GM21360 (cell line): ENCODE measurements at regions not wholly inside any gene's neighbourhood (a gene's known extent, or its start where the extent isn't known, plus 50 kb on each side); places are given as distances from the start of the nearest gene placed in this dataset.

Source experiments
- ATAC-seq: cut with Tn5 transposase; IDR thresholded peaks from one replicate; pipeline ENCODE4 v1.9.1; 2021; ENCODE audit warnings: mild to moderate bottlenecking, moderate library complexity; ENCODE audit not compliant: unreplicated experiment

- ATAC-seq = no peak
Observed at GRCh38 chr5:128876569-128877382, 88.5 kb upstream of the SLC27A6 start.

DNA sequence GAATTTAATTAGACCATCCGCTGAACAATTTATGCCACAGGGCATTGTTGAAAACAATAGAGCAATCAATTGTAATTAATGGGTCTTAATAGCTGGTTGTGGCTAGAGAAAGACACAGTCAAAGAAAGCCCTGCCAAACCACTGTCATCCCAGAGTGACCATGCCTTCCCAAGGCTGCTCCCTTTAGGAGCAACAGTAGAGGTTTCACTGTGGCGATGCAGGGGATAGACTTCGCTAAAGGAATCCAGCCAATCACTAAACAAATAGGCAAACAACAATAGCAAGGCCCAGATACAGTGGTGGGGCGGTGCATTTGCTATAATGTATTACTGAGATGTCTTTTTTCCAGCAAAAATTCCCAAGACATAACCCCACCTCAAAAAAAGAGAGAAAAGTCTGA is 87.8 kb upstream of the SLC27A6 start:
- ATAC-seq = no peak

- no peak for ATAC-seq
Observed at GRCh38 chr5:128881502-128882018, 83.7 kb upstream of the SLC27A6 start.

GRCh38 chr5:128885649-128886255 is 79.5 kb upstream of the SLC27A6 start:
- no peak for ATAC-seq

DNA sequence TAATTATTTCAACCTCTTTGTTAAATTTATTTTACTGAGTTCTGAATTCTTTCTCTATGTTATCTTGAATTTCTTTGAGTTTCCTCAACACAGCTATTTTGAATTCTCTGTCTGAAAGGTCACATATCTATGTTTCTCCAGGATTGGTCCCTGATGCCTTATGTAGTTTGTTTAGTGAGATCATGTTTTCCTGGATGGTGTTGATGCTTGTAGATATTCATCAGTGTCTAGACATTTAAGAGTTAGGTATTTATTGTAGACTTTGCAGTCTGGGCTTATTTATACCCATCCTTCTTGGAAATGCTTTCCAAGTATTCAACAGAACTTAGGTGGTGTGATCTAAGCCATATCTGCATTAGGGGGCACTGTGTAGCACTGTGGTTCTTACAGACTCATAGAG is 70.2 kb upstream of the SLC27A6 start:
- ATAC-seq = no peak

DNA sequence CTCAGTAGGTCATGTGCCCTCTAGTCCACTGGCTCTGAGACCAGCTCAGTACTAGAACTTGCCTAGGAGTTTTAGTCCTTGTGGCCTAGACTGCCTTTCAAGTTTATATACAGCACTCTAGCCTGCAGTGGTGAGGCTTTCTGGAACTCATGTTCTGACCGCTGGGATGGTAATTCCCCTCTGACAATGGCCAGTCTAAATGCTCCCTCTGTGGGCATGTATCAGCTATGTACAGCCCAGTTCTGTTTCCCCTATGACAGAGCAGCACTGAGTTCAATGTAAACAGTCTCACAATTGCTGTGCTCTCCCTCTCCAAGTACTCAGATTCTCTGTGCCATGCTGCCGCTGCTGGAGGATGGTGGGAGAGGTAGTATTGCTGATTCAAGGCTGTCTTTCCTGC is 68.6 kb upstream of the SLC27A6 start:
- ATAC-seq = no peak

- no peak for ATAC-seq
Observed at GRCh38 chr5:128903550-128903949, 61.7 kb upstream of the SLC27A6 start.

- peak; percentile 16 for ATAC-seq
Observed at GRCh38 chr5:128904805-128905567, 60.3 kb upstream of the SLC27A6 start.

DNA sequence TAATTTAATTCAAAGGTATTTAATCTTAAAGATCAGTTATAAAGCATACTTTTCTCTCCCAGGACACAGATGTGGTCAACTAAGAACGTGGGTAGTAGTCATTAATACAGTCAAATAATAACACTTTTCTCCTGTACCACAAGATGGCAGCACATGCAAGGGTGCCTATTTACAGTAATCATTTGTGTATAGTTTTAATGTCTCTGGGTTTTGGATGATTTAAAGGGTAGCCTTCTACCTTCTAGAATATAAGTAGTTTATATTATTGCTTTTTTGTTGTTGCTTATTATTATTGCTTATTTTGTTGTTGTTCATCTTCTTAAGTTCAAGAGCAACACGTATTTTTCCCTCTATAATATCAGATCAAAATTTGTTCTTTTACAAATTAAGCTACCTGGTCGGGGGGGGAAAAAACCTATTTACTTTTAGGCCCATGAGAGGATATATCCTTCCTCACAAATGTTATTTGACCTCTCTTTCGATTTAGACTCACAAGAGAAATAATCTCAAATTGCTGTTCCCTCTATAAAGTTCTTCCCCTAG is 59.6 kb upstream of the SLC27A6 start:
- peak; percentile 94 for ATAC-seq

DNA sequence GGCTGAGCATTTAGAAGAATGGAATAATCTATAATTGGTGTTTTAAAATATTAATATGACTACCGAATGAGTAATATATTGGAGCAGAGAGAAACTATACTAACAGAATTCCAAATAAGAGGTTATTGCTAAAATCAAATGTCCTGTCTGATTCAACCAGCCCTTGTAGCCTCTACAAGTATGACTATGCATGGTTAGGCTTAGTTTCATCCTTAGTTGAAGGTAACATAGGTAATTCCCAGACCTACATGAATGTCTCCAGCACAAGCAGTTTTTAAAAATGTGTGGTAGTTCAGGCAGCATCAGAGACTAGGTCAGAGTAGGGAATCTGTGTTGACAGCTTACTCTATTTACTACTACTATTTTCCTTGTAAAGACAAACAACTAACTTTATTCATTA is 51.7 kb upstream of the SLC27A6 start:
- ATAC-seq = peak; percentile 90
